ENCODE measurements at regions not wholly inside any gene's neighbourhood (a gene's known extent, or its start where the extent isn't known, plus 50 kb on each side); places are given as distances from the start of the nearest gene placed in this dataset.
"Not testable (repeated sequence)": the region's sequence is repeated elsewhere in the genome, so short reads cannot be mapped to it uniquely, and the experiment has no call there.

DNA sequence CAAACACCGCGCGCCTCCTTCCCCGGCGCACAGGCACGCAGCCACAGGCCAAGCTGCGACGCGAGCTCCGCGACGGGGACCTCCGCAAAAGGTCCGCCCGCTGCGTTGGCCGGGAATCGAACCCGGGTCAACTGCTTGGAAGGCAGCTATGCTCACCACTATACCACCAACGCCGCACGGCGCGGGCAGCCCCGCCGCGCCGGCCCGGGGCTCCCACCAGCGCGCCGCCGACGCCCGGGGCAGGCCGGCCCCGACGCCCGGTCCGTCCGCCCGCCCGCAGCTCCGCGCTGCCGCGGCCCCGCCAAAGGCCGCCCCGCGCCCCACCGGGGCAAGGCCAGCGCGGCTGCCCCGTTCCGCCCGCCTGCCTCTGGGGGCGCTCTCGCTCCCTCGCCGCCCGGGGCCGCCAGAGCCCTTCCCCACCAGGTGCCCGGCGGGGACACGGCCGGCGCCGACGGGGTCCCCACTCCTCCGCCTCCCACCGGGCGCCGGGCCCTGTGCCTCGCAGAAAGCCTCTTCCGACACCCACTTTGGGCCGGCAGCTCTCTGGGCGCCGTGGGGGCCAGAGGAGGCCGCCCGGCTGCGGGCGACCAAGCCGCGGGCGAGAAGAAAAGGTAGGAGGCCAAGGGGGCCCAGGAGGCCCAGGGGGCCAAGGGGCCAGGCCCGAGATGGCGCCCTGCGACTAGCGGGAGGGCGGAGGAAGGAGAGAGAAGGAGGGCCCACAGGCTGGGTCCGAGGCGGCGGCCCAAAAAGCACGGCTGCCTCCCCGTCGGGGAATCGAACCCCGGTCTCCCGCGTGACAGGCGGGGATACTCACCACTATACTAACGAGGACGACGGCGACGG is 50.2 kb upstream of the FCGR2A start:
- in situ Hi-C loops (cut with MboI; ENCODE audit: low pct_unique_long_range_greater_than_20kb, low sequenced_read_pairs, unreplicated experiment); DNase-seq (ENCODE audit: low spot score): not testable (repeated sequence)

- in situ Hi-C loops (cut with MboI; ENCODE audit: low pct_unique_long_range_greater_than_20kb, low sequenced_read_pairs, unreplicated experiment); DNase-seq (ENCODE audit: low spot score): not testable (repeated sequence)
Observed at GRCh38 chr1:161453950-161454864, 51.0 kb upstream of the FCGR2A start.

DNA sequence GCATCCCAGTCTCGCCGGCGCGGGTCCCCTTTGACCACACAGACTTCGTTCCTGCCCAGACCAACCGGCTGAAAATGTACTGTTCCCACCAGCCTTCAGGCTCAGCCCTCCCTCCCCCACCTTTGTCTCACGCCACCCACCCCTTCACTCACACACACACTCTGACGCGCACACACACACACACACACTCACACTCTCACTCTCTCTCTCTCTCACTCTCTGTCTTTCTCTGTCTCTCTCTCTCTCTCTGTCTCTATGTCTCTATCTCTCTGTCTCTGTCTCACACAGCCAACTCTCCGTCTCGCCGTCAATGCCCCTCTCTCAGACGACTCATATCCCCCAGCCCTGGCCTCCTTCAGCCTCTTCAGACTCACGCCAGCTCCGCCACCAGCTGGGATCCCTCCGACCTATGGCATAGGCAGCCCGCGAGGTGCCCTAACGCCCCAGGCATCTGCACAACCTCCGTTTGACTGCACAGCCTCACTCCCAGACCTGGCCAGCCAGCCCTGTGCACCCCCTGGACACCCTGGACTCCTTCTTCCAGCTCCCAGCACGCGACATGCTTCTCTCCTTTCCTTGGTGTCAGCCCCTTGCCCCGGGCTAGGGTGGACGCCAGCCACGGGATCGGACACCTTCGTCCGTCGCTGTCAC is 53.4 kb upstream of the FCGR2A start:
- DNase-seq (ENCODE audit: low spot score); in situ Hi-C loops (cut with MboI; ENCODE audit: low pct_unique_long_range_greater_than_20kb, low sequenced_read_pairs, unreplicated experiment): not testable (repeated sequence)

- in situ Hi-C loops (cut with MboI; ENCODE audit: low pct_unique_long_range_greater_than_20kb, low sequenced_read_pairs, unreplicated experiment); DNase-seq (ENCODE audit: low spot score): not testable (repeated sequence)
Observed at GRCh38 chr1:161447760-161448332, 57.4 kb upstream of the FCGR2A start.

DNA sequence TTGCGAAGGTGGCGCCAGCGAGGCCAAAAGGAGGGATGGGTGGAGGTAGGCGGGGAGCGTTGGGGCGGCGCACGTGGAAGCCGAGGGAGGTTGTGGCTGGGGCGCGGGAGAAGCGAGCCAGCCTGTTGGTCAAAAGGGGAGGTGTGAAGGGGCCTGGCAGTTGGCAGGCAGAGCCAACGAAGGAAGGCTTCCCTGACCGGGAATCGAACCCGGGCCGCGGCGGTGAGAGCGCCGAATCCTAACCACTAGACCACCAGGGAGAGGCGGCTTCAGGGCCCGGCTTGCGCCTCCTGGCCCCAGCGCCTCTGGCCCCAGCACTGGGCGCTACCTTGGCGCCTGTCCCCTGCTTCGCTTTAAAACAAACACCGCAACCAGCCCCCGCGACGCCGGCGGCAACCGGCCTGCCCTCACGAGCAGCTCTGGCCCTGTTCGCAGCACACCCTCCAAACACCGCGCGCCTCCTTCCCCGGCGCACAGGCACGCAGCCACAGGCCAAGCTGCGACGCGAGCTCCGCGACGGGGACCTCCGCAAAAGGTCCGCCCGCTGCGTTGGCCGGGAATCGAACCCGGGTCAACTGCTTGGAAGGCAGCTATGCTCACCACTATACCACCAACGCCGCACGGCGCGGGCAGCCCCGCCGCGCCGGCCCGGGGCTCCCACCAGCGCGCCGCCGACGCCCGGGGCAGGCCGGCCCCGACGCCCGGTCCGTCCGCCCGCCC is 58.1 kb upstream of the FCGR2A start:
- DNase-seq (ENCODE audit: low spot score); in situ Hi-C loops (cut with MboI; ENCODE audit: low pct_unique_long_range_greater_than_20kb, low sequenced_read_pairs, unreplicated experiment): not testable (repeated sequence)

- DNase-seq (ENCODE audit: low spot score); in situ Hi-C loops (cut with MboI; ENCODE audit: low pct_unique_long_range_greater_than_20kb, low sequenced_read_pairs, unreplicated experiment): not testable (repeated sequence)
Observed at GRCh38 chr1:161444725-161445124, 60.5 kb upstream of the FCGR2A start.

DNA sequence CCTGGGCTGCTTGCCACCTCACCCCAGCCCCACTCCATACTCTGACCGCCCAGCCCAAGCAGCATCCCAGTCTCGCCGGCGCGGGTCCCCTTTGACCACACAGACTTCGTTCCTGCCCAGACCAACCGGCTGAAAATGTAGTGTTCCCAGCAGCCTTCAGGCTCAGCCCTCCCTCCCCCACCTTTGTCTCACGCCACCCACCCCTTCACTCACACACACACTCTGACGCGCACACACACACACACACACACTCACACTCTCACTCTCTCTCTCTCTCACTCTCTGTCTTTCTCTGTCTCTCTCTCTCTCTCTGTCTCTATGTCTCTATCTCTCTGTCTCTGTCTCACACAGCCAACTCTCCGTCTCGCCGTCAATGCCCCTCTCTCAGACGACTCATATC is 61.0 kb upstream of the FCGR2A start:
- in situ Hi-C loops (cut with MboI; ENCODE audit: low pct_unique_long_range_greater_than_20kb, low sequenced_read_pairs, unreplicated experiment); DNase-seq (ENCODE audit: low spot score): not testable (repeated sequence)

- TF ChIP-seq CTCF (IDR thresholded peaks at IDR 0.05; ENCODE audit: extremely low read depth, insufficient read depth, missing control alignments), result peak; percentile 89
- in situ Hi-C loops (cut with MboI; ENCODE audit: low pct_unique_long_range_greater_than_20kb, low sequenced_read_pairs, unreplicated experiment), result no loop called here
- peak; percentile 93 for DNase-seq (ENCODE audit: low spot score)
Observed at GRCh38 chr1:161440312-161440894, 64.9 kb upstream of the FCGR2A start.

- DNase-seq (ENCODE audit: low spot score), result peak; percentile 65
- no peak for TF ChIP-seq CTCF (IDR thresholded peaks at IDR 0.05; ENCODE audit: extremely low read depth, insufficient read depth, missing control alignments)
- in situ Hi-C loops (cut with MboI; ENCODE audit: low pct_unique_long_range_greater_than_20kb, low sequenced_read_pairs, unreplicated experiment), result no loop called here
Observed at GRCh38 chr1:161439280-161440232, 65.7 kb upstream of the FCGR2A start.

GRCh38 chr1:161433191-161433590 is 65.5 kb upstream of the CFAP126 start:
- DNase-seq (ENCODE audit: low spot score); in situ Hi-C loops (cut with MboI; ENCODE audit: low pct_unique_long_range_greater_than_20kb, low sequenced_read_pairs, unreplicated experiment): not testable (repeated sequence)

Measured in GM13977 (cell line).